OCI-LY1 (cell line): ENCODE measurements at regions not wholly inside any gene's neighbourhood (a gene's known extent, or its start where the extent isn't known, plus 50 kb on each side); places are given as distances from the start of the nearest gene placed in this dataset.

Source experiments
- H2AFZ ChIP-seq: fragments of 200-600 bp; sonication (generic), shearing (Covaris generic); 2 replicates; pipeline ENCODE4 v1.6.0; 2014; ENCODE audit warnings: antibody characterized with exemption, mild to moderate bottlenecking, low read length
- H3F3A ChIP-seq: fragments of 200-600 bp; sonication (generic), shearing (Covaris generic); 2 replicates; pipeline ENCODE4 v1.6.0; 2014; ENCODE audit warnings: mild to moderate bottlenecking, antibody characterized with exemption, low read length, moderate library complexity; ENCODE audit not compliant: insufficient read depth
- H3K27ac ChIP-seq: fragments of 200-600 bp; sonication (generic); 2 replicates; pipeline ENCODE4 v1.5.1; 2014; ENCODE audit warnings: low read length, mixed run types, mild to moderate bottlenecking, low read depth; ENCODE audit not compliant: poor library complexity, severe bottlenecking
- H3K27me3 ChIP-seq: fragments of 200-600 bp; sonication (generic); 2 replicates; pipeline ENCODE4 v1.6.0; 2014; ENCODE audit warnings: antibody characterized with exemption, mild to moderate bottlenecking, low read length, moderate library complexity; ENCODE audit not compliant: insufficient read depth
- H3K36me3 ChIP-seq: fragments of 200-600 bp; sonication (generic); 2 replicates; pipeline ENCODE4 v1.6.1; 2014; ENCODE audit warnings: mild to moderate bottlenecking, antibody characterized with exemption, low read length, moderate library complexity, mixed read lengths; ENCODE audit not compliant: insufficient read depth
- H3K4me1 ChIP-seq: fragments of 200-600 bp; sonication (generic); 2 replicates; pipeline ENCODE4 v1.5.1; 2014; ENCODE audit warnings: mild to moderate bottlenecking, low read length, moderate library complexity; ENCODE audit not compliant: insufficient read depth, severe bottlenecking
- H3K4me2 ChIP-seq: fragments of 200-600 bp; sonication (generic), shearing (Covaris generic); 2 replicates; pipeline ENCODE4 v1.6.1; 2014; ENCODE audit warnings: low read length
- H3K4me3 ChIP-seq: fragments of 200-600 bp; sonication (generic); 2 replicates; pipeline ENCODE4 v1.5.1; 2014; ENCODE audit warnings: low read length, low read depth, mild to moderate bottlenecking, mixed read lengths; ENCODE audit not compliant: poor library complexity, severe bottlenecking
- H3K79me2 ChIP-seq: fragments of 200-600 bp; shearing (Covaris generic); 2 replicates; pipeline ENCODE4 v1.6.1; 2016; ENCODE audit warnings: mixed run types, low read length, mixed read lengths; ENCODE audit not compliant: insufficient read depth
- H3K9ac ChIP-seq: fragments of 200-600 bp; sonication (generic), shearing (Covaris generic); 2 replicates; pipeline ENCODE4 v1.6.1; 2014; ENCODE audit warnings: mild to moderate bottlenecking, low read length, mixed read lengths
- H3K9me2 ChIP-seq: fragments of 200-600 bp; sonication (generic), shearing (Covaris generic); 2 replicates; pipeline ENCODE4 v1.6.1; 2014; ENCODE audit warnings: low read depth, mild to moderate bottlenecking, low read length, mixed read lengths
- H3K9me3 ChIP-seq: fragments of 200-600 bp; shearing (Covaris generic); 2 replicates; pipeline ENCODE4 v1.6.1; 2014; ENCODE audit warnings: low read length, mixed read lengths
- H4K20me1 ChIP-seq: fragments of 200-600 bp; sonication (generic), shearing (Covaris generic); 2 replicates; pipeline ENCODE4 v1.6.0; 2016; ENCODE audit warnings: mild to moderate bottlenecking, low read length; ENCODE audit not compliant: insufficient read depth
- EZH2 ChIP-seq: fragments of 200-600 bp; sonication (generic), shearing (Covaris generic); IDR thresholded peaks from 2 replicates; pipeline ENCODE4 v1.8.0; 2017; ENCODE audit warnings: borderline replicate concordance, mixed run types, mild to moderate bottlenecking, antibody characterized with exemption, low read length, moderate library complexity, mixed read lengths
- TF ChIP-seq, protein P1 (sequence below): fragments of 200-600 bp; sonication (generic), shearing (Covaris generic); IDR thresholded peaks from 2 replicates; pipeline ENCODE4 v1.5.1; 2017; ENCODE audit warnings: mild to moderate bottlenecking, antibody characterized with exemption, low read length, moderate library complexity, mixed read lengths

DNA sequence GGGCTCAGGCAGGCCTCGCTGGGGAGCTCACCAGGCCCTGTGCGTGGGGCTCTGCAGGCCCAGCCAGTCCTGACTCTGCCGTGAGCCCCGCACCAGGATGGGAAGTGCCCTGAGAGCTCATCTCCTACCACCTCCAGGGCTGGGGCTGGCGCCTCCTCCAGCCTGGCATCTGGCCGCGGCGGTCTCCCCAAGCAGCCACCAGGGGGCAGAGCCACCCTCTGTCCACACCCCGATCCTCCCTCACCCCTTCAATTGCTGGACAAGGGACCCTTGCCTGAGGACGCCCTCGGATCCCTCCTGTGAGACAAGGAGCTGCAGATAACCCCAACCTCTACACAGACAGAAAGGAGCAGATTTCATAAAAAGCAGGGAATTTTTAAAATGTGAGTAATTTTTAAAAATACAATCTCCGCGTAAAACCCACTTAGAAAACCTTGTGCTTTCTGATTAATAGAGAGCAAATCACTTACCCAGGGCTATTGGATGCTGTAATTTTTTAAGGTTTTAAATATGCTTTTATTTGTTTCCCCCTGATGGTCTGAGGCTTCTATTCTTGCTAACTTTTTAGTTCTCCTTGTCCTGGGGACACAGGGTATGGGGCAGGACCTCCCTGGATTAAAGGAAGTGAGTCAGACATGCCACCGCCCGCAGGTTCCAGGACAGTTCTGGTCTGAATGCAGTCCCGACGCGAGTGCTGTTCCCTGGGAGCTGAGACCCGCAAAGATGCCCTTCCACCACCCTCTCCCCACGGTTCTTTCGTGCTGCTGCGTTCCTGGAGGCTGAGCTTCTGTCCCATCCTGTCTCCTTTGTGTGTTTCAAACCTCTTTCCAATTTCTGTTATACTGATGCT lies 52.3 kb upstream of the CHRNA7 start:
- TF ChIP-seq EZH2 = no peak
- TF ChIP-seq, protein P1, sequence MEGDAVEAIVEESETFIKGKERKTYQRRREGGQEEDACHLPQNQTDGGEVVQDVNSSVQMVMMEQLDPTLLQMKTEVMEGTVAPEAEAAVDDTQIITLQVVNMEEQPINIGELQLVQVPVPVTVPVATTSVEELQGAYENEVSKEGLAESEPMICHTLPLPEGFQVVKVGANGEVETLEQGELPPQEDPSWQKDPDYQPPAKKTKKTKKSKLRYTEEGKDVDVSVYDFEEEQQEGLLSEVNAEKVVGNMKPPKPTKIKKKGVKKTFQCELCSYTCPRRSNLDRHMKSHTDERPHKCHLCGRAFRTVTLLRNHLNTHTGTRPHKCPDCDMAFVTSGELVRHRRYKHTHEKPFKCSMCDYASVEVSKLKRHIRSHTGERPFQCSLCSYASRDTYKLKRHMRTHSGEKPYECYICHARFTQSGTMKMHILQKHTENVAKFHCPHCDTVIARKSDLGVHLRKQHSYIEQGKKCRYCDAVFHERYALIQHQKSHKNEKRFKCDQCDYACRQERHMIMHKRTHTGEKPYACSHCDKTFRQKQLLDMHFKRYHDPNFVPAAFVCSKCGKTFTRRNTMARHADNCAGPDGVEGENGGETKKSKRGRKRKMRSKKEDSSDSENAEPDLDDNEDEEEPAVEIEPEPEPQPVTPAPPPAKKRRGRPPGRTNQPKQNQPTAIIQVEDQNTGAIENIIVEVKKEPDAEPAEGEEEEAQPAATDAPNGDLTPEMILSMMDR = peak; percentile 77
- Histone ChIP-seq H3K4me3 (no peak overlapping the region), H3F3A (no peaks in the 10 kb centered on the region), H3K9ac (no peak overlapping the region), H3K4me2 (no peak overlapping the region), H3K9me2 (no peaks in the 10 kb centered on the region), H3K79me2 (no peaks in the 10 kb centered on the region), H4K20me1 (no peaks in the 10 kb centered on the region), H3K27me3 (no peaks in the 10 kb centered on the region), H3K4me1 (no peaks in the 10 kb centered on the region), H3K9me3 (no peaks in the 10 kb centered on the region), H3K27ac (no peak overlapping the region), H3K36me3 (no peaks in the 10 kb centered on the region), H2AFZ (no peak overlapping the region)
